ENCODE measurements at regions not wholly inside any gene's neighbourhood (a gene's known extent, or its start where the extent isn't known, plus 50 kb on each side); places are given as distances from the start of the nearest gene placed in this dataset.

DNA sequence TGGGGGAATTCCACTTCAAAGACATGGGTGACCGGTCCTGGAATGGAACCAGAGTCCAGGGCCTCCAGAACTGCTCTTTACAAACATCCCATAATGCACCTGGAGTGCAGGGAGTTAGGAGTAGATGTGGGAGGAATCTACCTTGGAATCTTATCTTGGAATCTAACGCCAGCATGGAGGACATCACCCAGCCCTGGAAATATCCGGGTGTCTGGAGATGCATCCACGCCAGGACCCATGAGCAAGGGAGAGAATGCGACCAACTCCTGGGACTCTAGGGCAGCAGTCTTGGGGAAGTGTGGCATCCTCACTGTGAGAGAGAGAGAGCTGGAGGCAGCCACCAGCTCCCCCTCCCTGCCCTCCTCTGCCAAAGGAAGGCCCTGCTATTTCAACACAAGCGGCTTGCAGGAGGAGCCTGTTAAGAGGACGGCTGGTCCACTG, 211.8 kb downstream of the UQCRFS1 start:
- TF ChIP-seq EZH2 (IDR thresholded peaks at IDR 0.05; ENCODE audit: borderline replicate concordance, low read length), result no peak
- TF ChIP-seq, protein P1, sequence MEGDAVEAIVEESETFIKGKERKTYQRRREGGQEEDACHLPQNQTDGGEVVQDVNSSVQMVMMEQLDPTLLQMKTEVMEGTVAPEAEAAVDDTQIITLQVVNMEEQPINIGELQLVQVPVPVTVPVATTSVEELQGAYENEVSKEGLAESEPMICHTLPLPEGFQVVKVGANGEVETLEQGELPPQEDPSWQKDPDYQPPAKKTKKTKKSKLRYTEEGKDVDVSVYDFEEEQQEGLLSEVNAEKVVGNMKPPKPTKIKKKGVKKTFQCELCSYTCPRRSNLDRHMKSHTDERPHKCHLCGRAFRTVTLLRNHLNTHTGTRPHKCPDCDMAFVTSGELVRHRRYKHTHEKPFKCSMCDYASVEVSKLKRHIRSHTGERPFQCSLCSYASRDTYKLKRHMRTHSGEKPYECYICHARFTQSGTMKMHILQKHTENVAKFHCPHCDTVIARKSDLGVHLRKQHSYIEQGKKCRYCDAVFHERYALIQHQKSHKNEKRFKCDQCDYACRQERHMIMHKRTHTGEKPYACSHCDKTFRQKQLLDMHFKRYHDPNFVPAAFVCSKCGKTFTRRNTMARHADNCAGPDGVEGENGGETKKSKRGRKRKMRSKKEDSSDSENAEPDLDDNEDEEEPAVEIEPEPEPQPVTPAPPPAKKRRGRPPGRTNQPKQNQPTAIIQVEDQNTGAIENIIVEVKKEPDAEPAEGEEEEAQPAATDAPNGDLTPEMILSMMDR (conservative IDR thresholded peaks at IDR 0.05 in 1 of 2, IDR thresholded peaks at IDR 0.05 in 1 of 2; ENCODE audit: extremely low read depth in 1 of 2, insufficient read depth in 1 of 2, low read depth in 1 of 2, low read length in 2 of 2), result no peak

Measured in mammary epithelial cell (primary cell).